Cardiac septum (tissue), 1 donor: ENCODE measurements at regions not wholly inside any gene's neighbourhood (a gene's known extent, or its start where the extent isn't known, plus 50 kb on each side); places are given as distances from the start of the nearest gene placed in this dataset.

Experiments used
- DNase-seq: peaks from one replicate; pipeline ENCODE4 v3.0.0-alpha.2; 2020; ENCODE audit warnings: low spot score
- intact Hi-C: fragments of 100-400 bp; cut with DNase I; formaldehyde crosslinking; loops from one replicate; pipeline ENCODE4 v1.14.0; 2022
- donor health status: DM: no; HTN: no; CAD: no.

DNA sequence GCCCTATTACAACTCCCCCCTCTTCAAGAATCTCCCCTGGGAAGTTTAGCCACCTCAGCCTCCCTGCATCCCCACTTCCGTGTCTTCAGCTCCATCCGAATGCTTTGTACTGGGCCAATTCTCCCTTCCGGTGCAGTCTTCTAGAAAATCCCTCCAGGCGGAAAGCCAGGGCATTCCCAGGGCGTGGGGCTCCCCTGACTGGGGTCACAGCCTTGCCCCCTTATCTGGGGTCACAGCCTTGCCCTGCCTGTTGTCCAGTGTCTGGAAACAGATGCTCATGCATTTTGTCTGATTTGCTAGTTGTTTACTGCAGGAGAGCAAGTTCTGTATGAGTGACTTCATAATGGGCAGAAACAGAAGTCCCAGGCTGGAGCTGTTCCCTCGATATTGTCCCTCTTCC lies 112.5 kb upstream of the TCERG1L start:
- no peak for DNase-seq

DNA sequence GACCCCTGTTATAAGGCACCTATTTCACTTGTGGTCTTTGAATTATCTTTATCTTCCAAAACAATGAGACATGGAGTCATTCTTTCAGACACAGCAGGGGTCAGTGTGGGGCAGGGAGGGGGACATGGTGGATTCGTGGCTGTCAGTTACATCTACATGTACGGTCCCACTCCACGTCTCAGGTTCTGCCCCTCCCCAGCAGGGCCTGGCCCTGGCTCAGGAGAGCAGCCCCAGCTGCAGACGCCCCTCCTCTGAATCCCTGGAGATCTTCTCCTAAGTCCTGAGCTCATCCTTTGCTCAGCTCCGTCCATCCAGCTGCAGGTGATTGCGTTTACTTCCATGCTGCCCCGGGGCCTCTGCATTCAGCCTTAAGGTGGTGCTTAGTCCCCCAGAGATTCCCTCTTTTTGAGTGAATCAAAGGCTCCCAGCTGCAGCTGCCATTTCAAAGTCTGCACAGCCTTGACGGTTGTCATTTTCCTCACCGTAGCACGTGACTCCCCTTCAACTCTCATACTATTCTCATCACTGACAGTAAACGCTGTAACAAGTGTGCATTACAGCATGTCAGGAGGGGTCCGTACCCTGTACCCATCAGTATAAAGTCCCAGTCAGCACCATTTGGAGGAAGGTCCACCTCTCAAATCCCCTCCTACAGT lies 113.4 kb upstream of the TCERG1L start:
- intact Hi-C loops = no loop called here
- DNase-seq = no peak

More for the DNA sequence above, 112.5 kb upstream of the TCERG1L start:
- intact Hi-C loops = no loop called here

DNA sequence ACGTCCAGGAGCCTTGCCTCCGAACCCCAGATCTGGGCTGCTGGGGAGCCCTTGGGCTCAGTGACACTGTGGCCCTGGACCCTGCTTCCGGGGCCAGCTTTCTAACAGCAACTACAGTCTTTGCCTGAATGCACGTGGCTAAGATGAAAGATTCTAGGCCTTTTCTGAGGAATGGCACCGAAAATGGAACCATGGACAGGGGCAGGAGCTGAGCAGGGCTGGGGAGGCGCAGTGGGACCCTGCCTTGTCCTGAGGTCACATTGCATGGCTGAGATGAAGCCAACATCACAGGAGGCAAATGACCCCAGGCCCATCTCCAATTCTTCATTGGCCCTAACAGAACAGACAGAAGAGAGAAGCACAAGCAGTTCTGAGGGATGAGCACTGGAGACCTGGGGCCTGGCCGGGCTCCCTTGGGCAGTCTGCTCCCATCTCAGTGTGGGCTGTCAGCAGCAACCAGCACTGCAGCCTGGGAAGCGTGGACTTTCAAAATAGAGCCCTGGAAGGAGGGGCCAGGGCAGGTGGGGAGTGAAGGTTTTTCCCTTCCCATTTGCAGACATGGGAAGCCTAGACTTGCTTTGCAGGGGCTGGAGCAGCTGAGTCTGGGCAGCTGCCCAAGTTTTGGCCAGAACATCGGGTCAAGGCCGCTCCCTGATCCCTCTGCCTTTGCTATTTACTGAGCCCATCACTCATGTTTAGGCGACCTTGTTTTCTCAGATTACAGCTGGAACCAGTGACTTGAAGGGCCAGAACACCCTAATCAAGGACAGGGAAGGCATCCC lies 114.4 kb upstream of the TCERG1L start:
- peak; percentile 49 for DNase-seq
- intact Hi-C loops = no loop called here

DNA sequence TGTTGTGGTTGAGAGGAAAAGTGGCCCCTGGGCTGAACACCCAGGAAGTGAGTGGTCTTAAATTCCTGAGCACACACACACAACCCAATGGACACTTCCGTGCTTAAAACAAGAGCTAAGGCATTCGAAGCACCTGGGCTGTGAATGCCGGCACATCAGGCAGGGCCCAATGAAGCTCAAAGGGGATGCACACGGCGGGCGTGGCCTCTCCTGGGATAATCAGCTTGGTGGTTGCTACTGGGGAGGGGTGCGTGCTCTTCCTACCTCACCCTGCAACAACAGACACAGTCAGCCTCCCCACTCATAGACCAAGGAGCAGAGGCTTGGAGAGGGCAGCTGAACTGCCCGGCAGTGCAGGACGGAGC lies 115.0 kb upstream of the TCERG1L start:
- intact Hi-C loops = no loop called here
- DNase-seq = peak; percentile 70

DNA sequence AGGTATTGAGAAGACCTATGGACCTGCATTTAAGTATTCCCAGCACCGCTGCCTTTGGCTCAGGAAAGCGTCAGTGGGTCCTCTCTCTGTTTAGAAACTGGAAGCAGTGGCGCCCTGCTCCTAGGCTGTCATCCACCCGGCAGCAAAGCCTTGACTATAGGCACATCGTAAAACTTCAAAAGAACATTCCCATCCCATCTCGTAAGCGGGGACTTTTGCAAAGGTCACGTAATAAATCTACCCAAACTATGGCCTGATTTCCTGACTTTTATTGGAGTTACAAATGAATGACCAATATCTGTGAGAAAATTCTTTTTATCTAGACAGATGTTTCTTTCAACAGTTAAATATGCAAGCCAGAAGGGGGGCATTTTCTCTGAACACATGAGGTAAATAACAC lies 115.8 kb upstream of the TCERG1L start:
- intact Hi-C loops = no loop called here
- no peak for DNase-seq

DNA sequence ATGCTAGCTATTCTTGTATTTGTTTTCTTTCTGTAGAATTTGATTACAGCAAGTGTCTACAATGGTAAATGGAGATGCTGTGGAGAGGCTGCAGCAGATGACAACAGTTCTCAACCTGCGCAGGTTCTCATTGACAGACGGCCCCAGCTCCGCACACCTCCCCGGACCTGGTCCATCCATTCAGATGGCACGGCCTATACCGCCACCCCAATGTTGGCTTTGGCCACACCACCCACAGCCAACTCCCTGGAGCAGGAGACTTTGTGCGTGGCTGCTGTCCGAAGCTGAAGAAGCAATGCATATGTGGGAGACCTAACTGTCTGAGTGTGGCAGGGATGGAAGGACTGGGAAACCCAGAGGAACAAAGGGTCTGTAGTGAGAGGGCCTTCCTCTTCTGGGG lies 116.4 kb upstream of the TCERG1L start:
- DNase-seq = no peak
- intact Hi-C loops = no loop called here

DNA sequence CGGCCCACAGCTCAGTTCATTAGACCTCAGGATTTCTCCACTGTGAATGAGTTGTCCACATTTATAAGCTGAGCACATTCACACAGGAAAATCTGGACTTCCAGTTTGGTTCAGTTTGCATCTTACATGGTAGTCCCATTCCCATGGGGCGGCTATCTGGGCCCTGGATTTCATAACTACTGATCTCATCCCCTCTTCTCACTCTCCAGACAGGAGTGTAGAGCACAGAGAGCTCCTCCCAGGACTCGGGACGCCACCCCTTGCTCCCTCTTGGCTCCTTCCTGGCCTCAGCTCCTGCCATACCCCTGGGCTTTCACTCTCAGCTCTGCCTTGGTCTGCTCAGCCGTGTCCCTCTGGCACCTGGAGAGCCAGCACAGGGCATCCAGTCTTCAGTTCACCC lies 117.6 kb upstream of the TCERG1L start:
- peak; percentile 46 for DNase-seq
- intact Hi-C loops = no loop called here

DNA sequence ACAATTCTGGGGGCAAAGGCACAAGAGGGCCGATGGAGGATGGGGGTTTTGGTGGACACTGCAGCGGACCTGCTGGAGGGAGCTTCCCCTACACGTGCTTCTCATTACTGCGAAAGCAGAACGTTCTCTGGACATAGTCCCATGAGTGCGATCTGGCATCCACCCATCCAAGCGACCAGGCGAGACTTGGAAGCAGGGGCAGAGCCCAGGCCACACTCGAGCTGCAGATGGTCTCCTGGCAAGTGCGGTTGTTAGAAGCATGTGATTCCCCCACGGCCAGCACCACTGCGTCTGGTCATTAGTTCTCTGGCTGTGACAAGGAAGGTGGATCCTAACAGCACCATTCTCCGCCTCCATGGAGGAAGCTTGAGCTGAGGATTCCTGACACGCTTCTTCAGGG lies 118.4 kb upstream of the TCERG1L start:
- intact Hi-C loops = no loop called here
- DNase-seq = peak; percentile 46

DNA sequence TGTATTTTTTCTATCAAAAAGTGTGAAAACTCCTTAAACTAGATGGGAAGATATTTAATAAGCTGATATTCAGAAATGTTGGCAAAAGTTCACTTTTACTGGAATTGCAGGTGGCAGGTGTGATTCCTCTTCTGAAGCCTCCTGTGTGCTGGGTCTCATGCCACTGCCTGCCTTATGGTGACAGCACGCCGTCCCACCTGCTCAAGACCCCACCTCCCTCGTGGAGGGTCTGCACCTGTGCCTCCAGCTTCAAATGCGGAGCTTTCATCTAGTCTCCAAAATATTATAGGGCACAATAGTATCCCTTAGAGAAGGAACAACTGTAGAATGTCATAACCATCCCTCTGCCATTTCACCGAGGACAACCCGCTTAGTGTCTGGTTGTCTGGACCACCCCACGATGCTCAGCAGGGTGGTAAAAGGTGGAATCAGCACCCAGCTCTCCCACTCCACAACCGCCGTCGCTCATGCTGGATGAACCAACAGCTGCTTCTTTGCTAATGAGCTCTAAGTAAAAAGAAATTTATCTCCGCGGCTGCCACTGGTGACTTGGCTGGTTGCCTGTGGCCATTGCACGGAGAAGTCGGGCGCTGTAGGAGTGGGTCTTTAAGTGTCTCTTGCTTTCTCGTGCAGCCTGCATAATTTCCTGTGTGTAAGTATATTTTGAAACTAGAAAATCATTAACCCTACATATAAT lies 119.3 kb upstream of the TCERG1L start:
- intact Hi-C loops = no loop called here
- peak; percentile 33 for DNase-seq

DNA sequence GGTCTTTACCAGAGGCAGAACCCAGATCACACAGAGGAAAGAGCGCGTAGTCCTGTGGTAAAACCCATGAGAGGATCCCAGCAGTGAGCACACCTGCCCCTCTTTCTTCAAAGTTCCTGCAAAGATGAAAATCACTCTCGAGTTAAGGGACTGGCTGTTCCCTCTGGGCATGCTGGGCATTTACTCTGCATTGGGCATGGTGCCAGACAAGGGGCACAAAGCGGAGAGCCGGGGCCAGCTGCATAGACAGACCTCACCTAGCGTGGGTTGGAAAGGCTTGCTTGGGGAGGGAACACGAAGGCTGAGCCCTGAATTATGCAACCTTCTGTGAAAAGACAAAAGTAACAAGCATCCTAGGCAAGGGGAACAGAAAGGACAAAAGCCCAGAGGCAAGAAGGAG lies 120.0 kb upstream of the TCERG1L start:
- no peak for DNase-seq
- intact Hi-C loops = no loop called here

DNA sequence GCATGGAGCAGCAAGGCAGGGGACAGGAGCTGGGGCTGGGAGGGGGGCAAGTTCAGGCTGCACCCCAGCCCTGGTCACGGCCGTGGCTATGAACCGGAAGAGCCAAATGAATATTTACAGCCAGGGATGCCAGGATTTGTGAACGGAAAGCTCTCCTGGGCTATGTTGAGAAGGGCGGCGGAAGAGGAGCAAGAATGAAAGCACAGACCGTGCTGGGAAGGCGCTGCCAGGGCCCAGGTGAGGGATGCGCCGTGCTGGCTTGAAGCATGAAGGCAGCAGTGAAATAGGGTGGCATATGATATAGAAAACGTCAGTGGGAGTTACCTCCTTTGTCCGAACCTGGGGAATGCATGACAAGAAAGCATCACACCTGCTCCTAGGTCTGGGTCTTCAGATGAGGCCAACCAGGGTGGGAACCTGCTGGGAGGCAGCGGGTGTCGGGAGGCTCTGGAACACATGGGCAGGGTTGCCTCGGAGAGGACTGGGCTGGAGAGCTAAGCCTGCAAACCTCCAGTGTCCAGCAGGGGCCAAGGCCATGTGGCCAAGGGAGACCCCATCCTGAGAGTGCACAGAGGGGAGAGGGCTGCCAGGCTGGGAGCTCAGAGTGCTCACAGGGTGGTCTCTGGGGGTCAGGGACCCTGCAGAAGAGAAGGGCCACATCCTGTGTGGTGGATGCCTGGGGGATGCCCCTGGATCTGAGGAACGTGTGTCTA lies 120.6 kb upstream of the TCERG1L start:
- intact Hi-C loops = no loop called here
- no peak for DNase-seq

DNA sequence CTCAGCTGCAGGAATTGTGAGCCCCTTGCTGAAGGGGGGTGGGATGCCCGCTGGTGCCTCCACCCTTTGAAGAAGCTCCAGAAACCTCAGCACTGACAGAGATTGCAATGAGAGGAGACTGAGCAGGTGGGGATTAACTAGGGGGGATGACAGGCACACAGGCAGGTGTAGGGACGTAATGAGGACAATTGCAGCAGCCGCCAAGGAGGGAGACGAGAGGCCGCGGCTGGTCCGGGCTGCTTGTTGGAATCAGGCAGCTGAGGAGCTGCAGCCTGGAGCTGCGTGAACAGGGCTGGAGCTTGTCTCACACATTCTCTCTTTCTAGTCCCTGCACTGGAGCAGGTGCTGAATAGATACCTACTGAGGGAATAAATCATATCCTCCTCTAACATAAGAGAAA lies 122.0 kb upstream of the TCERG1L start:
- DNase-seq = no peak
- intact Hi-C loops = no loop called here

DNA sequence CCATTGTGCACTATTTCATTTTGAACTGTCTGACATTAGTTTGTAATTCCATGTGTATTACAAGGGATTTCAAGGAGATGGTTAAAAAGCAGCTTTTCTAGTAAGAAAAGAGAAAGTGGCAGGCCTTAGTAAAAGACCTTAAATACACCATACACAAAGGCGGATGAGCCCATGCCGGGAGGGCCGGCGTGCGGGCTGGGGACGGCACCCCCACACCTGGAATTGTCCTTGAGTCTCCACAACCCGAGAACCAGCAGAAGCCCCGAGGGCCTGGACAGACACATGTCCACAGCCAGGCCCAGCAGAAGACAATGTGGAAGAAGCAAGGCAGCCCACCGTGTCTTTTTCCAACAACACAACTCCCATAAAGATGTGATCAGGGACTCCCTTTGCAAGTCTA lies 123.7 kb upstream of the TCERG1L start:
- intact Hi-C loops = no loop called here
- DNase-seq = no peak

DNA sequence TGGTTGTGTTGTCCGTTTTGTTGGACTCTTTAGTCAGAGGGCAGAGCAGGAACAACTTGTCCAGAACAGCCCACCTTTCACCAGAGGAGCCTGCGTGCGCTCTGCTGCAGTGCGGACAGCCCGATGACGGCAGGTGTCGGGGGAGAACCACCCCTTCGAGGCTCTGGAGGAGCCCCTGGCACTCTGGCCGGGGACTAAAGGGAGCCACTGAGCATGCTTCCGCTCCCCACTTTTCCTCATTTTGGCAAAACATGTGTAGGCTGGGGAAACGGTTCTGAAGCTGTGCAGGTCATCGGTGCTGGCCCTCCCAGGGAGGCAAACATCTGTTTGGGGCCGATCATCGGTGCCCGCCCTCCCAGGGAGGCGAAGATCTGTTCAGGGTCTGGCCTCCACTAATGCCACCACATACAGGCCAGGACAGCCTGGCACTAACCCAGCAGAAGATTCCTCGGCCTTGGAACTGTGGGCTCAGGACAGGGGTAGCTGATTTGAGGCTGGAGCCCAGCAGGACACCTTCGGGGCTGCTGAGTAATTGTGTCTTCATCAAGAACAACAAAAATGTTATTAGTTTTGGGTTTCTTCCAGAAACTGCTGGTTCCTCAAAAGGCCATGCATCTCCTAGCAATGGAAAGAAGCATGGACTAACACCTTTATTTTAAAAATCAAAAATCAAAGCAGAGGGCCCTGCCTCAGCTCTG lies 124.4 kb upstream of the TCERG1L start:
- intact Hi-C loops = no loop called here
- DNase-seq = no peak

DNA sequence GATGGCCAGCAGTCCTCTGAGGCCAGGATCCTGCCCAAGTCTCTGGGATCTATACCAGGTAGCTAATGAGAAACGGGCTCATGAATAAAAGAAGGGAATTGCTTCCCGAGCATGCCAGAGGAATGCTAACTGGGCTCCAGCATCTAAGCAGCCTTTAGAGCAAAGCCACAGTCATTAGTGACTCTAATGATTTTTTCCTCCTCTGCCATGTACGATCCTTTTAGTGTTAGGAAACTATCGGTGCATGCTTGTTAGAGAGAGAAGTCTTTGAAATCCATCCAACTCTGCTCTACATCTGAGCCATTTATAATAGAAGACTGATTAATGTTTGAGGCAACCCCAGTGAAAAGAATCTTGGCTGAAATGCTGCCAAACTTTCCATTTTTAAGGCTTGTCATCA lies 124.9 kb upstream of the TCERG1L start:
- intact Hi-C loops = no loop called here
- no peak for DNase-seq

DNA sequence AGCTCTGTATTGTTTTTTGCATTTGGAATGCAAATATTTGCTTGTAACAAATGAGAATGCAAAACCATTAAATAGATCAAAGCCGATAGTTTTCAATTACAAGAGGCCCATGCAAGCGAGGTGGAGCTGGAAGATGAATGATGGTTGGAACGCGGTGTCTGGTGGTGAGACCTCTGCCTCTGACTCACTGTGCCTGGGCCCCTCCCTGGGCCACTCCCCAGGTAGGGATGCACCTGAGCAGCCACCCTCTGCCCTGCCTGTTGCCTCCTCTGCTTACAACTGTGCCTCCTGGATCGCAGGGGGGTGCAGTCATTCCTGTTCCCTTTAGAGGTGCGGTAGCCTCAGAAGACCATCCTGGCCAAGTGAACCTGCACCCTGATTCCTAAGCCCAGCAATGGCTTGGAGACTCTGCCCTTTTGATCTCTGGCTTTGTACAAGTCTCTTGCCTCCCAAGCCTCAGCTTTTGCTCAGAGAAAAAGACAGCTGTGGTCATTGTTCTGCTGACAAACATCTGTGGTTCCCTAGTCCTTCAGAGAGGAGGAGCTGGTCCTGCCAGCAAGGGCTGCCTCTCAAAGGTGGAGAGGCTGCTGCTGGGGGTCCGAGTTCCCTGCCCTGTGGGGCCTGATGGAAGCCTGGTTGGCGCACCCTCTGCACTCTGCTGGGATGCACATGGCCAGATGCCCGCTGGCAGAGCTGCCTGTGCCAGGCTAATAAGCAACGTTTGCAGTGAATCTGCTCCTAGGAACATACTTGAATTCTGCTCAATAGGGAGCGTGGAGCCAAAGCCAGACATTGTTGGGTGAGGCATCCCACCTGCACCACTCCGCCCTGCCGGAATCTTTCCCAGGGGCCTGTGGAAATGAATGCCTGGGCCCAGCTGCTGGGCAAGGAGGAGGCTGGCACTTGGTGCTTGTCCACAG lies 126.3 kb upstream of the TCERG1L start:
- intact Hi-C loops = no loop called here
- no peak for DNase-seq

DNA sequence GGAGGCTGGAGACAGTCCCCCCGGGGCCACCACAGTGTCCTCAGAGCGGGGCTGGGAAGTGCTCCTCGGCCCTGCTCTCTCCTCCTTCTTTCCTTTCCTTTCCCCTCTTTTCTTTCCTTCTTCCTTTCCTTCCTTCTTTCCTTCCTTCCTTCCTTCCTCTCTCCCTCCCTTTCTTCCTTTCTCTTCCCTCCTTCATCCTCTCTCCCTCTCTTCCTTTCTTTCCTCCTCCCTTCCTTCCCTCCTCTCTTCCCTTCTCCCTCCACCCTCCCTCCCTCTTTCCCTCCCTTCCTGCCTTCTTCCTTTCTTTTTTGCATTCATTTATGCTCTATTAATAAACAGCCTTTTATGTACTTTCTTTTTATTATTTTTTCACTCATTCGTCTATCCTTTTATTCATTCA lies 127.1 kb upstream of the TCERG1L start:
- no peak for DNase-seq
- intact Hi-C loops = no loop called here

DNA sequence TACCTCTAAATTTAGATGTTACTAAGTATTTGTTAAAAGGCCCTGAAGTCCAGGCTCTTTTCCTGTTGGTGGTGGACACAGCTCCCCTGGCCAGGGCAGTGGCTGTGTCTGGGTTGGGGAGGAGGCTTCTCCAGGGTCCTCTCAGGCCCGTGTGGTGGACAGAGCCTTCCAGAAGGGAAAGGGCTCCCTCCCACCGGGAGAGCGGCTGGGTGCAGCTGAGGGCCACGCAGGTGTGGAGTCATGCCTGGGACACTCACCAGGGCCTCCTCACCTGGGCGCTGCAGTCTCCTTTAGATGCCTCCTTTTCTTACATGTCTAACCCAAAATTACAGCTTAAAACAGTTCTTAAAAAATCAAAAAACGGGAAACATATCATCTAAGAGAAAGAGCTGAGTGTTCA lies 128.2 kb upstream of the TCERG1L start:
- no peak for DNase-seq
- intact Hi-C loops = no loop called here
